GM12891 (cell line): ENCODE measurements at regions not wholly inside any gene's neighbourhood (a gene's known extent, or its start where the extent isn't known, plus 50 kb on each side); places are given as distances from the start of the nearest gene placed in this dataset.

ENCODE experiments used
- PAX5 ChIP-seq: IDR thresholded peaks from 2 replicates; pipeline ENCODE4 v1.6.1; 2011; ENCODE audit warnings: low read length, moderate library complexity, mild to moderate bottlenecking; ENCODE audit not compliant: insufficient read depth, severe bottlenecking
- POLR2A ChIP-seq: IDR thresholded peaks from 2 replicates; pipeline ENCODE4 v1.6.1; 2011; ENCODE audit warnings: low read depth, low read length, control low read depth
- POLR2AphosphoS5 ChIP-seq: IDR thresholded peaks from 2 replicates; pipeline ENCODE4 v1.6.1; 2011; ENCODE audit warnings: low read depth, low read length, control low read depth
- POU2F2 ChIP-seq: IDR thresholded peaks from 2 replicates; pipeline ENCODE4 v1.6.1; 2011; ENCODE audit warnings: low read depth, mild to moderate bottlenecking, control low read depth, low read length, moderate library complexity
- SPI1 ChIP-seq: IDR thresholded peaks from 2 replicates; pipeline ENCODE4 v1.6.1; 2011; ENCODE audit warnings: low read depth, low read length, control low read depth
- TAF1 ChIP-seq: IDR thresholded peaks from 2 replicates; pipeline ENCODE4 v1.6.1; 2011; ENCODE audit warnings: low read depth, low read length, control low read depth

DNA sequence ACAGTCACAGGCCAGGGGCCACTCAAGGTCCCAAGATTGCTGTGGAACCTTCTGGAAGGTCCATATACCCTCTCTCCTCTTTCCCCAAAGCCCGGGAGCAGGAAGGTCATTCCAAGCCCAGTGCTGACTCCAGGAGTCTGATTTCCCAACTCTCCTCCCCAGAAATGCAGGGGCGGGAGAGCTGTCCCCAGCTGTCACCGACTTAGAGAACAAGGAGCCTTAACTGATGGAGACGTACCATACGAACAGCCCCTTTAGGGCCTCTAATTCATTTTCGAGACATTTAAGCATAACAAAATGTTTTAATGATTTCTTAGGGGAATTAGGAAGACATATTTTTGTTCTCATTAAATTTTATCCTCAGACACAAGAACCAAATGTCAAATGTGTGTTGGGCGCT, 99.2 kb downstream of the PHETA1 start:
- TF ChIP-seq TAF1 (no peak), POLR2AphosphoS5 (no peak), SPI1 (no peak), POLR2A (no peak), PAX5 (no peak), POU2F2 (no peak)
